ENCODE measurements at regions not wholly inside any gene's neighbourhood (a gene's known extent, or its start where the extent isn't known, plus 50 kb on each side); places are given as distances from the start of the nearest gene placed in this dataset.

DNA sequence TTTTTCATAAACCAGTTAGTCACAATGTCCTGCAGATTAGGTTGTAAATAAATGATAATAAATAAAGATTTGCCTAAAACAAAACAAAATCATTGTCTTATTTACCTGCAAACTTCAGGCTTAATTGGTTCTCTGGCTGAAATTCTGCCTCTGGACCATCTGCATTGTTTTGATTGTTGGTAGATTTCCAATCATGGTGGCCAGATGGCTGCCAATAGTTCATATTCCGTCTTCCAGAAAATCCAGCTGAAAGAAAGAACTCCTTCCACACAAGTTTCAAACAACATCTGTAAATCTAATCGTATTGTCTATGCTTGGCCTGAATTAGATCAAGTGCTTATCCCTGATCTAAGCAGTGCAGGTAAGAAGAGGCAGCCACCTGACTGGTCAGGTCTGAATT is 771.1 kb upstream of the ZEB2 start:
- no peak for TF ChIP-seq CTCF (conservative IDR thresholded peaks at IDR 0.05; ENCODE audit: low read depth, low read length)
- TF ChIP-seq EZH2 (IDR thresholded peaks at IDR 0.05; ENCODE audit: borderline replicate concordance, low read depth, low read length, poor library complexity, severe bottlenecking): no peak
